ENCODE measurements at regions not wholly inside any gene's neighbourhood (a gene's known extent, or its start where the extent isn't known, plus 50 kb on each side); places are given as distances from the start of the nearest gene placed in this dataset.

- CTCF ChIA-PET, result no interaction called here
- H3K27ac Mint-ChIP-seq (ENCODE audit: unreplicated experiment), result no peak overlapping the region
Observed at GRCh38 chr11:59011655-59012397, 72.5 kb downstream of the GLYATL1 start.

GRCh38 chr11:59012398-59013265 lies 73.3 kb downstream of the GLYATL1 start:
- Mint-ChIP-seq H3K9me3 (ENCODE audit: unreplicated experiment) (peaks cover 24% of the 10 kb centered on the region), H3K36me3 (ENCODE audit: insufficient read depth, unreplicated experiment) (no peaks in the 10 kb centered on the region), H3K27me3 (ENCODE audit: insufficient read depth, unreplicated experiment) (no peaks in the 10 kb centered on the region), H3K27ac (ENCODE audit: unreplicated experiment) (no peak overlapping the region), H3K4me1 (ENCODE audit: low read depth, unreplicated experiment) (peaks cover 10% of the 10 kb centered on the region), H3K4me3 (ENCODE audit: unreplicated experiment) (no peak overlapping the region)
- no peak for TF ChIP-seq CTCF (IDR thresholded peaks at IDR 0.05; ENCODE audit: insufficient read depth in 1 of 2, low read depth in 1 of 2, low read length in 1 of 2, severe bottlenecking in 1 of 2, unreplicated experiment in 1 of 2)
- no TSS peak for BruUV-seq (replicated peaks)
- peak in 1 of 2 experiments; percentile 19 for DNase-seq
- no peaks in the 10 kb centered on the region for H3K27me3 ChIP-seq (replicated peaks; ENCODE audit: control insufficient read depth, insufficient read depth, low read length)
- H3K4me3 ChIP-seq (ENCODE audit: low read depth, low read length), result no peak overlapping the region
- peaks cover 6% of the 10 kb centered on the region; the same call in 1 of the 2 replicates for H3K4me1 ChIP-seq
- ChIA-PET CTCF (no interaction called here), POLR2A (no interaction called here)
- intact Hi-C loops (cut with micrococcal nuclease; ENCODE audit: unreplicated experiment), result no loop called here
- no peaks in the 10 kb centered on the region for H3K36me3 ChIP-seq (ENCODE audit: control insufficient read depth, insufficient read depth, low read length)
- peaks cover 8% of the 10 kb centered on the region; the same call in 1 of the 2 replicates for H3K9me3 ChIP-seq

More at GRCh38 chr11:59011655-59012397, 72.5 kb downstream of the GLYATL1 start:
- no peaks in the 10 kb centered on the region for H3K36me3 ChIP-seq (ENCODE audit: control insufficient read depth, insufficient read depth, low read length)
- H3K27me3 ChIP-seq (replicated peaks; ENCODE audit: control insufficient read depth, insufficient read depth, low read length), result no peaks in the 10 kb centered on the region
- H3K9me3 ChIP-seq, result peaks cover 8% of the 10 kb centered on the region; the same call in 1 of the 2 replicates
- intact Hi-C loops (cut with micrococcal nuclease; ENCODE audit: unreplicated experiment), result no loop called here
- H3K4me3 ChIP-seq (ENCODE audit: low read depth, low read length), result no peak overlapping the region
- no peak for TF ChIP-seq CTCF (IDR thresholded peaks at IDR 0.05; ENCODE audit: insufficient read depth in 1 of 2, low read depth in 1 of 2, low read length in 1 of 2, severe bottlenecking in 1 of 2, unreplicated experiment in 1 of 2)
- peaks cover 6% of the 10 kb centered on the region; the same call in 1 of the 2 replicates for H3K4me1 ChIP-seq
- no TSS peak for BruUV-seq (replicated peaks)
- Mint-ChIP-seq H3K9me3 (ENCODE audit: unreplicated experiment) (peaks cover 23% of the 10 kb centered on the region), H3K36me3 (ENCODE audit: insufficient read depth, unreplicated experiment) (no peaks in the 10 kb centered on the region), H3K4me3 (ENCODE audit: unreplicated experiment) (no peak overlapping the region), H3K4me1 (ENCODE audit: low read depth, unreplicated experiment) (peaks cover 10% of the 10 kb centered on the region), H3K27me3 (ENCODE audit: insufficient read depth, unreplicated experiment) (no peaks in the 10 kb centered on the region)
- DNase-seq, result no peak
- POLR2A ChIA-PET, result interaction anchor here (0.6 kb wide), 1 partner anchor 47 kb away, joined by 3 read pairs; no protein-coding TSS in a partner anchor

- BruUV-seq (replicated peaks), result no TSS peak
- no peaks in the 10 kb centered on the region for H3K27me3 ChIP-seq (replicated peaks; ENCODE audit: control insufficient read depth, insufficient read depth, low read length)
- Mint-ChIP-seq H3K9me3 (ENCODE audit: unreplicated experiment) (peaks cover 10% of the 10 kb centered on the region), H3K36me3 (ENCODE audit: insufficient read depth, unreplicated experiment) (no peaks in the 10 kb centered on the region), H3K4me1 (ENCODE audit: low read depth, unreplicated experiment) (peaks cover 13% of the 10 kb centered on the region), H3K27me3 (ENCODE audit: insufficient read depth, unreplicated experiment) (no peaks in the 10 kb centered on the region), H3K4me3 (ENCODE audit: unreplicated experiment) (no peak overlapping the region), H3K27ac (ENCODE audit: unreplicated experiment) (no peak overlapping the region)
- TF ChIP-seq CTCF (IDR thresholded peaks at IDR 0.05; ENCODE audit: insufficient read depth in 1 of 2, low read depth in 1 of 2, low read length in 1 of 2, severe bottlenecking in 1 of 2, unreplicated experiment in 1 of 2), result no peak
- POLR2A ChIA-PET, result interaction anchor here (1.0 kb wide), 1 partner anchor 81 kb away, joined by 4 read pairs; the partner anchor contains the start of gene FAM111B
- no peaks in the 10 kb centered on the region for H3K36me3 ChIP-seq (ENCODE audit: control insufficient read depth, insufficient read depth, low read length)
- peaks cover 10% of the 10 kb centered on the region for H3K4me1 ChIP-seq
- CTCF ChIA-PET, result interaction anchor here (1.0 to 1.3 kb wide), 2 partner anchors 33 to 133 kb away, joined by 3 to 4 read pairs; no protein-coding TSS in a partner anchor
- H3K4me3 ChIP-seq (ENCODE audit: low read depth, low read length), result no peak overlapping the region
- H3K9me3 ChIP-seq, result no peaks in the 10 kb centered on the region
- peak in 1 of 2 experiments; percentile 38 for DNase-seq
- intact Hi-C loops (cut with micrococcal nuclease; ENCODE audit: unreplicated experiment), result no loop called here
Observed at GRCh38 chr11:59025097-59025496, 61.0 kb upstream of the GLYATL1B start.

All from Caco-2 (cell line).